ENCODE measurements at regions not wholly inside any gene's neighbourhood (a gene's known extent, or its start where the extent isn't known, plus 50 kb on each side); places are given as distances from the start of the nearest gene placed in this dataset.

- no peaks in the 10 kb centered on the region for H3K9me3 Mint-ChIP-seq
These were observed 170.7 kb downstream of the CDC5L start for GRCh38 chr6:44558024-44558831.

DNA sequence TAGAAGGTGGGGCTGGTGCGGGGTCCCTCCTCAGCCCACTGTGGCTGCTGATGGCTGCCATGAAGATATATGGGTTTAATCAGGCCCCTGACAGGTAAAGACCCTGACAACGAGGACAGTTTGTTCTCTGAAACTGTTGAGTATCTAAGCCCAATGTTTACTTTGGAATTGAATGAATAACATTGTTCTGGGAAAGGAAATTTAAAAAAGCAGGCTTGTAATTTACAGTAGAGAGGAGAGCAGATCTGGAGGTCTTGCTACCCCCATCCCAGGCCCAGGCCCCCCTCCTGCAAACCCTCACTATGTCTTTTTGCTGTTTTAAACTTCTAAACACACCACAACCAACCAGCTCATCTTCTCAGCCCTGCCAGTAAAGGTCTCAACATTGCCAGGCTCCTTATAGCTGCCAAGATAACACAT lies 171.3 kb downstream of the CDC5L start:
- Mint-ChIP-seq H3K4me1 (ENCODE audit: low read depth) (peaks cover 11% of the 10 kb centered on the region), H3K4me3 (no peak overlapping the region), H3K27ac (no peak overlapping the region), H3K36me3 (ENCODE audit: insufficient read depth in 2 of 2) (no peaks in the 10 kb centered on the region), H3K27me3 (ENCODE audit: low read depth) (peaks cover 40% of the 10 kb centered on the region), H3K9me3 (no peaks in the 10 kb centered on the region)
- DNase-seq (no peak), ATAC-seq (replicated peaks in 1 of 2) (no peak)

More at GRCh38 chr6:44558024-44558831, 170.7 kb downstream of the CDC5L start:
- peaks cover 40% of the 10 kb centered on the region for H3K27me3 Mint-ChIP-seq (ENCODE audit: low read depth)
- DNase-seq (no peak), ATAC-seq (replicated peaks in 1 of 2) (no peak)
- H3K4me1 Mint-ChIP-seq (ENCODE audit: low read depth), result peaks cover 11% of the 10 kb centered on the region
- no peaks in the 10 kb centered on the region for H3K36me3 Mint-ChIP-seq (ENCODE audit: insufficient read depth in 2 of 2)
- H3K4me3 Mint-ChIP-seq, result no peak overlapping the region
- H3K27ac Mint-ChIP-seq, result no peak overlapping the region

GRCh38 chr6:44559486-44560270 lies 172.2 kb downstream of the CDC5L start:
- DNase-seq (no peak), ATAC-seq (replicated peaks in 1 of 2) (no peak)
- Mint-ChIP-seq H3K36me3 (ENCODE audit: insufficient read depth in 2 of 2) (no peaks in the 10 kb centered on the region), H3K4me1 (ENCODE audit: low read depth) (peaks cover 11% of the 10 kb centered on the region), H3K27ac (no peak overlapping the region), H3K4me3 (no peak overlapping the region), H3K9me3 (no peaks in the 10 kb centered on the region), H3K27me3 (ENCODE audit: low read depth) (peaks cover 40% of the 10 kb centered on the region)

- H3K27me3 Mint-ChIP-seq (ENCODE audit: low read depth), result peaks cover 40% of the 10 kb centered on the region
- peak overlapping the region; percentile 57 to 70 for H3K4me3 Mint-ChIP-seq
- no peak for ATAC-seq (replicated peaks in 1 of 2)
- H3K9me3 Mint-ChIP-seq, result no peaks in the 10 kb centered on the region
- no peaks in the 10 kb centered on the region for H3K36me3 Mint-ChIP-seq (ENCODE audit: insufficient read depth in 2 of 2)
- no peak for DNase-seq
- H3K27ac Mint-ChIP-seq, result no peak overlapping the region
- peaks cover 11% of the 10 kb centered on the region for H3K4me1 Mint-ChIP-seq (ENCODE audit: low read depth)
These were observed 173.1 kb downstream of the CDC5L start for GRCh38 chr6:44560458-44561059.

DNA sequence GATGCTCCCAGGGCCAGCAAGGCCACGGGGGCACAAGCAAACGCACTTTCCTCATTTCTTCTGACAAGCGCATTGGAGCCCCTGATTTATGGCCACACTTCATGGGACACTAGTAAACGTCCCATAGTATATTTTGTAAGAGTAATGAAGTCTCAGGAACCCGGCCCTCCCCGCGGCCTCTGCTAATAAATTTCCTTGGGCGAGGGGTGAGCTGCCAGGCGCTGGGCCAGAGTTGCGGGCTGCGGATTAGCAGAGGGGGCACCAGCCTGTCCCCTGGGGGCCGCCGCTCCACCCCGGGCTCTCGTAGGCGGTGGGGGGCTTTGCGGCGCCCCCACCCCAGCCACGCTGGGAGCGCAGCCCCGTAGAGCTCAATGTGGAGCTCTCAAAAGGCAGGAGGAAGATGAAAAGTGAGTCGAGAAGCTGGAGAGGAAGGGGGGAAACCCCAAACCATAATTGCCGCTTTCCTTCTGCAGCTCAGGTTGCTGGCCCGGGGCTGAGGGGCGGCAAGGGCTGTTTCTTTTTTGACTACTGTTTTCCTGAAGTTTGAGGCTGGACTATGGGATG lies 173.6 kb downstream of the CDC5L start:
- Mint-ChIP-seq H3K9me3 (no peaks in the 10 kb centered on the region), H3K36me3 (ENCODE audit: insufficient read depth in 2 of 2) (no peaks in the 10 kb centered on the region), H3K27ac (no peak overlapping the region), H3K4me1 (ENCODE audit: low read depth) (peaks cover 11% of the 10 kb centered on the region), H3K4me3 (peak overlapping the region; percentile 57 to 70), H3K27me3 (ENCODE audit: low read depth) (peaks cover 40% of the 10 kb centered on the region)
- no peak for DNase-seq
- ATAC-seq (replicated peaks in 1 of 2), result no peak

GRCh38 chr6:44561832-44562665 lies 174.5 kb downstream of the CDC5L start:
- H3K4me1 Mint-ChIP-seq (ENCODE audit: low read depth), result peaks cover 11% of the 10 kb centered on the region
- peak; percentile 29 to 54 for ATAC-seq (replicated peaks in 1 of 2)
- no peaks in the 10 kb centered on the region for H3K9me3 Mint-ChIP-seq
- no peaks in the 10 kb centered on the region for H3K36me3 Mint-ChIP-seq (ENCODE audit: insufficient read depth in 2 of 2)
- H3K27ac Mint-ChIP-seq, result no peak overlapping the region
- H3K4me3 Mint-ChIP-seq, result peak overlapping the region; percentile 63 to 79
- DNase-seq, result no peak
- peaks cover 39% of the 10 kb centered on the region for H3K27me3 Mint-ChIP-seq (ENCODE audit: low read depth)

GRCh38 chr6:44563397-44563796 lies 175.9 kb downstream of the CDC5L start:
- Mint-ChIP-seq H3K4me3 (no peak overlapping the region), H3K27me3 (ENCODE audit: low read depth) (peaks cover 28% of the 10 kb centered on the region), H3K4me1 (ENCODE audit: low read depth) (peaks cover 11% of the 10 kb centered on the region), H3K27ac (no peak overlapping the region), H3K36me3 (ENCODE audit: insufficient read depth in 2 of 2) (no peaks in the 10 kb centered on the region), H3K9me3 (no peaks in the 10 kb centered on the region)
- DNase-seq (no peak), ATAC-seq (replicated peaks in 1 of 2) (peak in 1 of 2 donors; percentile 66)

DNA sequence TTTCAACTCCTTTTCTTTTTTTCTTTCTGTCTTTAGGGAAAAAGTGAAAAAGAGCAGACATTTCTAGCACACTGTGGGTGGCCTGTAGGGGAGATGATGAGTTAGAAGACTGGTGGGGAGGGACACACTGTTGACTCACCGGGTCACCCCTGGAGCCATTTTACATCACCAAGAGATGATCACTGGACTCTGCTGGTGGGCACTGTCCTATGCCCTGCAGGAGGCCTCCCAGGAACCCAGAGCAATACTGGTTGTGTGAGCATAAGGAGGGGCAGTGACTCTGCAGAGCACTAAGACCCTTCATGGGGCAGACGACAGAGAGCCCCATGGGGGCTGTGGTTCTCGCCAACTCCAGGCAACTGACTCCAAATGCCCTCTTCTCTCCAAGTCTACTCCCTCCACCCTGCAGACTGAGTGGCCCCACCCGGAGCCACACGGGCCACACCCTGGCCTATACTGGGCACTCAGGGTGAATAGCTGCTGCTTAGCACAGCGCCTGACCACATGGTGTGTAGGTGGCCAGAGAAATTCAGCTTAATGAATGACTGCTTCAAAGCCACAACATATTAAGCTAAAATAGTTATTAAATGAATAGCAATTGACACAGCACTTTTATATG lies 177.5 kb downstream of the CDC5L start:
- Mint-ChIP-seq H3K27ac (no peak overlapping the region), H3K36me3 (ENCODE audit: insufficient read depth in 2 of 2) (no peaks in the 10 kb centered on the region), H3K4me1 (ENCODE audit: low read depth) (peaks cover 11% of the 10 kb centered on the region), H3K9me3 (no peaks in the 10 kb centered on the region), H3K4me3 (no peak overlapping the region), H3K27me3 (ENCODE audit: low read depth) (peaks cover 29% of the 10 kb centered on the region)
- DNase-seq (no peak), ATAC-seq (replicated peaks in 1 of 2) (no peak)

DNA sequence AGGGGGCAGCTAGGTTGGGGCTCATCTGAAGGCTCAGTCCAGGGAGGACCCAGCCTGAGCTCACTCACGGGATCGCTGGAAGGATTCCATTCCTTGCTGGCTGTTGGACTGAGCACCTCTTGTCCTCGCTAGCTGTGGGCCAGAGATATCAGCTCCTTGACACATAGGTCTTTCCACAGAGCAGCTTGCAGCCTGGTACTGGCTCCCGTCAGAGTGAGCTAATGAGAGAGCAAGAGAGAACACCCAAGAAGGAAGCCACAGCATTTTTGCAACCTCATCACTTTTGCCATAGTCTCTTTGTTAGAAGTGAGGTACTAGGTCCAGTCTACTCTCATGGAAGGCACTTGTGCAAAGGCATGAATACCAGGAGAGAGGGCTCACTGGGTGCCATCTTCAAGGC lies 179.9 kb downstream of the CDC5L start:
- ATAC-seq (replicated peaks in 1 of 2), result no peak
- Mint-ChIP-seq H3K36me3 (ENCODE audit: insufficient read depth in 2 of 2) (no peaks in the 10 kb centered on the region), H3K27ac (no peak overlapping the region), H3K9me3 (no peaks in the 10 kb centered on the region), H3K4me3 (no peak overlapping the region), H3K4me1 (ENCODE audit: low read depth) (no peaks in the 10 kb centered on the region), H3K27me3 (ENCODE audit: low read depth) (peaks cover 20% of the 10 kb centered on the region)
- no peak for DNase-seq

GRCh38 chr6:44569131-44569530 lies 181.6 kb downstream of the CDC5L start:
- Mint-ChIP-seq H3K4me1 (ENCODE audit: low read depth) (no peaks in the 10 kb centered on the region), H3K4me3 (no peak overlapping the region), H3K27ac (no peak overlapping the region), H3K27me3 (ENCODE audit: low read depth) (peaks cover 16% of the 10 kb centered on the region), H3K9me3 (no peaks in the 10 kb centered on the region), H3K36me3 (ENCODE audit: insufficient read depth in 2 of 2) (no peaks in the 10 kb centered on the region)
- no peak for DNase-seq
- no peak for ATAC-seq (replicated peaks in 1 of 2)

- no peak overlapping the region for H3K27ac Mint-ChIP-seq
- no peaks in the 10 kb centered on the region for H3K9me3 Mint-ChIP-seq
- no peak overlapping the region for H3K4me3 Mint-ChIP-seq
- H3K4me1 Mint-ChIP-seq (ENCODE audit: low read depth), result no peaks in the 10 kb centered on the region
- no peak for ATAC-seq (replicated peaks in 1 of 2)
- no peaks in the 10 kb centered on the region for H3K36me3 Mint-ChIP-seq (ENCODE audit: insufficient read depth in 2 of 2)
- H3K27me3 Mint-ChIP-seq (ENCODE audit: low read depth), result peaks cover 16% of the 10 kb centered on the region
- DNase-seq, result no peak
These were observed 182.5 kb downstream of the CDC5L start for GRCh38 chr6:44569931-44570385.

- DNase-seq (no peak), ATAC-seq (replicated peaks in 1 of 2) (no peak)
- Mint-ChIP-seq H3K9me3 (no peaks in the 10 kb centered on the region), H3K27me3 (ENCODE audit: low read depth) (peaks cover 16% of the 10 kb centered on the region), H3K36me3 (ENCODE audit: insufficient read depth in 2 of 2) (no peaks in the 10 kb centered on the region), H3K4me3 (no peak overlapping the region), H3K27ac (no peak overlapping the region), H3K4me1 (ENCODE audit: low read depth) (no peaks in the 10 kb centered on the region)
These were observed 184.0 kb downstream of the CDC5L start for GRCh38 chr6:44571510-44571909.
